Brain pericyte (primary cell): ENCODE measurements at regions not wholly inside any gene's neighbourhood (a gene's known extent, or its start where the extent isn't known, plus 50 kb on each side); places are given as distances from the start of the nearest gene placed in this dataset.
"Not testable (repeated sequence)": the region's sequence is repeated elsewhere in the genome, so short reads cannot be mapped to it uniquely, and the experiment has no call there.

ENCODE experiments used
- DNase-seq: peaks from one replicate; pipeline ENCODE4 v3.0.0-alpha.2; 2012; ENCODE audit warnings: low read depth, low spot score

DNA sequence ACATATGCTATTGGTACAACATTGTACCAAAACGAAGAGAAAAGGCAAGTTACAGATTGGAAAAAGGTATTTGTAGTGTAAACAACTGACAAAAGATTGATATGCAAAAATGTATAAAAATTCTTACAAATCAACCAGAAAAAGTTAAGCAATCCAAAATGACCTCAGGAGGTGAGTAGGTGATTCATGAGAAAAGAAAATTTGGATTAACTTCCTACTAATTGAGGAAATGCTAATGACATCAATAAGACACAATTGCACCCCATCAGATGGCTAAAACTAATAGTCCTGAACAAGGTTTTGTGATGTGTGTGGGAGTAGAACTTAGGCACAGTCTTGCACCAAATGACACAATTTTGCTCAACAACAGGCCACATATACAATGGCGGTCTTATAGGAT, 129.3 kb downstream of the COPS8 start:
- DNase-seq = no peak

DNA sequence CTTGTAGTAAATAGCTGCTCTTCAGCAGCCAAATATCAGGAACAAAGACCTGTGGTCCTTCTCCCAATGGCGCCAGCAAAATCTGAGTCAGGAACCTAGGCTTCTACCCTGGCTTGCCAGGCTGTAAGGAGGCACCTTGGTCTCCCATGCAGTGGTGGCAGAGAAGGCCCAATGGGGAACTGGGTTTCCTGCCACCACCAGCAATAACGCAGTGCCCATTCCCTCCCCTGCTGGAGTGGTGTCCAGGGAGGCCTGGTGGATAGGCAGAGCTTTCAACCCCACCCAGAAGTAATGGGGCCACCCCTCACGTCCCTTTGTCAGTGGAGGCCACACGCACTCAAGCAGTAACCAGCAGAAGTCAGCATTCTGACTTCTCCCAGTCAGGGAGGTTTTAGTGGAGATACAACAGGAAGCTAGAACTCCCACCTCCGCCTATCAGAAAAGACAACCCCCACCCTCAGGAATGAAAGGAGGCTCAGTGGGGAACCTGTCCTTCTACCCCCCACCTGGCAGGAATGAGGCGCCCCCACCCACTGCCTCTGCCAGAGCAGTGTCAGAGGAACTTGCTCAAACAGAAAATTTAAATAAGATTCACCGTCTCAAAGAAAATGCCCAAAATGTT, 132.4 kb downstream of the COPS8 start:
- no peak for DNase-seq

DNA sequence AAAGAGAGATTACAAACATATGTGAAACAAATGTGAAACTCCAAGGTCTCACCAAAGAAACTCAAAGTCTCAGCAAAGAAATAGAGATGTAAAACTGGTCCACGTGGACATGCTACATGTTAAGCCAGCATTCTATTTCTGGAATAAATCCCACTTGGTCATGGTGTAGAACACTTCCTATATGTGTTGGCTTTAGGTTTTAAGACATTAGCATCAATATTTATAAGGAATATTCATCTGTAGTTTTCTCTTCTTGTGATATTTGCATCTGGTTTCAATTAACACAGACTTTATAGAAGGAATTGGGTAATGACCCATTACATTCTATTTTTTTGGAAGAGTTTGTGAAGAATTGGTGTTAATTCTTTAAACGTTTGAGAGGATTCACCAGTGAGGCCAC, 133.1 kb downstream of the COPS8 start:
- DNase-seq = no peak

DNA sequence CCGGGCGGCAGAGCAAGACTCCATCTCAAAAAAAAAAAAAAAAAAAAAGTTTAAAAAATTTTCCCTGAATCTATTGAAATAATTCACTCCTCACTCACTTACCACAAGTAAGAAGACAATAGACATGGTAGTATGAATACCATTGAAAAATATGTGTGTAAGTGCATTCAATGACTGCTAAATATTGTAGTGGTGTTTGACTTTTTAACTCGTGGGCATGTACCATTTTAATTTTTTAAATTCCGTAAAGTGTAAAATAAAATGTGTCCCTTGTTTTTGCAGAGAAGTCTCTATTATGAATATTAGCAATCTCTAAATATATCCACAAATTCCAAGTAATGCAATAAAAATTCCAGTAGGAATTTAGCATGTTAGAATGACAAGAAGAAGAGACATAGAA, 134.1 kb downstream of the COPS8 start:
- no peak for DNase-seq

DNA sequence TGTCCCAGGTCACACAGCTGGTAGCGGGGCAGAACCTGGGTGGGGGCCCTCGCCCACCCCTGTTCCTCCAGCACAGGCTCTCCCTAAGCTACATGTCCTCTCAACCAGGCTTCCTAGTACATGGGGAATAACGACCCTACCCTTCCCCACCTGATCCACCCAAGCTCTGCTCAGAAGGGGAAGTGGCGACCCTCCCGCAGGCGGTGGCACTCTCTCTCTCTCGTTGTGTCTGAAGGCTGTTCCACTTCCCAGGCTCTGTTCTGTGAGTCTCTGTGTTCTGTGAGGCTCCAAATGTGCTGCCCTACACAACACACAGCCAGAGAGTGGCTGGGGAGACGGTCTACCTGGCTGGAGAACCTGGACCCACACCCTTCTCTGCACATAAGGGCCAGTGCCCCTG, 135.8 kb downstream of the COPS8 start:
- DNase-seq = no peak

DNA sequence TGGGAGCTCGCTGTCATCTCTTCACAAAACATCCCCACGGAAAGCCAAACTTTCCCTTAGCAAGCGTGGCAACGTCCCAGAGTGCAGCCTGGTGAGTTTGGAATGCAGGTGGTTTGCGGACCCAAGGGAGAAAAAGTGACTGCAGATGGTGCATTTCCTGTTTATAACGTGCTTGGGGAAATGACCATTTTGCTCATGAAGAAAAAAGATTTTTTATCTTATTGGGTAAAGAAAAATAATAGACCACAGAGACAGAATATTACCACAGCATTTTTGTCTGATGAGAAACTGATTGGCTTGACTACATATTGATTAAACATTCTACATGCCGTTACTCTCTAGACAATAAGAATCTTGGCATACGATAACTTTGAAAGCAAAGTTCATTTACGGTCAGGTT, 136.5 kb downstream of the COPS8 start:
- no peak for DNase-seq

DNA sequence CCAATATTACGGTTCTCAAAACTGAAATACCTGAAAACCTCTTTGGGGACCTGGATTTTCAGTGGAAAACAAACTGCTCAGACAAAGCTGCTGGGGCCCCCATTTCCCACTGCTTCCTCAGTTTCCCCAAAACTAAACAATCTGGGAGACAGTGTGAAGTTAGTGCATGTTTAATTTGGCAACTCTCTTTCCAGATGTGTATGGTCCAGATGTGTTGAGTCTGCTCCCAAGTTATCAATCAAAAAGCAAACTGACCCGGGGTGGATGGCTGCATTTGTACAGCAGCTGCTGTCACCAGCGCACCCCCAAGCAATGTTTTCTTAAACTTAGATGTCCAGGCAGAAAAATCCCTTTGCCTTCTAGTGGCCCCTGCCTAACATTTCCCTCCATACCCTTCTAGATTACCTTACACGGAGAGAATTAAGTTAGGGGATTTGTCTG, 136.9 kb downstream of the COPS8 start:
- DNase-seq = no peak

DNA sequence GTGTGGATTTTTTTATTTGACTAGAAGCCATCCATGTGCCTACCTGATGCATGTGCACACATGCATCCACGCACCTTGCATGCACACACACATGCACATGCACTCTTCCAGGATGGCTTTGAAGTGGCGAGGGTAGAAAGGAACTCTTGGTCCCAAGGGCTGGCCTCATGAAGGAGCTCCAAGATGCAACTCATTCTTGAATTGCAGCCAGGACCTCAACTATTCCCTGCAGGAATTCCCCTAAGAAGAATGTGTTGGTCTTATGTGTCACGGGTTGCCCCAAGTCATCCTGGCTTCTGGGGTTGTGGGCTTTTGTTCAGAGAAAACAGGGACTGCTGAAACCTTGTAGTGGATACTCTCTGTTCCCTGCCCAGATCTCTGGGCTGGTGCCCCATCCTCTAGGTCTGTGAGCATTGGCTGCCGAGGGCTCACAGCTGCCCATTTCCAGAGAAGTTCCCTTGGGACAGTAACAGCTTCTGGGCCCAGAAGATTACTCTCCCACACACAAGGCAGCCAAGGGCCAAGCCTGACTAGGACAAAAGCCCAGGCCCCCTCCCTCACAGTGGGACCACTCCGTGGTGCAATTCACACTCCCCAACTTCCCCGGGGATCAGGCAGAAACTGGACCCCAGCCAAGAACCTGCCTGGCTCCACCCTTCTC, 137.6 kb downstream of the COPS8 start:
- DNase-seq = peak; percentile 90

DNA sequence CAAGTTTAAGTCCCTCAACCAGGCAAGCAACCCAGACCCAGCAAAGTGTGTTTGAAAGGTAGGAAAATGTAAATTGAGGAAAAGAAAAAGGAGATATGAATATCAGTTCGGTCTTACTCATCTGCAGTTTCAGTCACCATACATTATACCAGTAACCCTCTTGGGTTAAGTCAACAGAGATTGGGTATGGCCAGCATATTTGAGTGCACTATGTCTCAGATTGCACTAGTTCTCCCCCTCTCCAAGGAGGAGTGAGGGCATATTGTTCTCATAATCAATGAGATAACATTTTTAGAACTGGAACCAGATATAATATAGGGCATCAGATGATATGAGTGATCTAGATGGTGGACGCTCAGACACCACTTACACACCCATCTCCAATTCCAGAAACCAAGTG, 141.5 kb downstream of the COPS8 start:
- DNase-seq = no peak

DNA sequence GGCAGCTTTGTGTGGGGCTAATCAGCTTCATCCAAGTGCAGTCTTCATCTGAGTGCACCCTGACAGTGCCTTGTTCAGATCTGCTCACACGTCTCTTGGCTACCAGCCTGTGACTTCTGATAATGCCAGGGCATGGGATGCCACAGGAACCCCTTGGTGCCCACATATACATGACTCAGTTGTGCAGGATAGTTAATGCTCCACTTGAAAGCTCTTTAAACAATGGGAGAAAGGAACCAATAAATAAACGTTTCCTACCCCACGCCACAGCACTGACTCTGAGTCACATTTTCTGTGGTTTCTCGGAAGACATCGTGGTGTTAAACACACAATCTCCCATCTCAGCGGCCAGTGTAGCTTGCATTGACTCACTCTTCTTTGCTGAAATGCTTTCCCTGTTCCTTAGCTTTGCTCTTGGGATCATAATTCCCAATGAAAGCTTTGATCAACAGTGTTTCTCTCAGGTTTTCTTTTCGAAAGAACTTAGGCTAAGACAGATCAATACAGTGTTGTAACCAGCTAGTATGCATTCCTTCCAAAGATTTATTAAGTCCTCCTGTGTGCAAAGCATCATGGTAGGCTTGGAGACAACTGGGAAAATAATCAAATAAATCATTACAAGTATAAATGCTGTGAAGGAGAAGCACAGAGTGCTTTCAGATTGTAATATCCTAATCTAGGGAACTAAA, 142.0 kb downstream of the COPS8 start:
- peak; percentile 71 for DNase-seq

DNA sequence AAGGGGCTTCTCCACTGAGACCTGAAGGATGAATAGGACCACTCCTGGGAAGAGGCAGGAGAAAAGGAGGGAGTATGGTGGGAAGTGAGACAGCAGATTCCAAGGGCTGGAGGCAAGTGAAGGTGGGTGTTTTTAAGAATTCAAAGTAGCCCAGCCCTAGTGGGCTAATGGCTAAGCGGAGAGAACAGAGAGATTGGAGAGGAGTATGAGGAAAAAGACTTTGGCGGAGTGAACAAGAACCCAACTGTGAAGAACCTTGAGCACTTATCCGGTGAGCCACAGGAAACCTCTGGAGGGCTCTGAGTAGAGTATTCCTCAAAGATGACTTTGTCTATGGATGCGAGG, 142.6 kb downstream of the COPS8 start:
- no peak for DNase-seq

DNA sequence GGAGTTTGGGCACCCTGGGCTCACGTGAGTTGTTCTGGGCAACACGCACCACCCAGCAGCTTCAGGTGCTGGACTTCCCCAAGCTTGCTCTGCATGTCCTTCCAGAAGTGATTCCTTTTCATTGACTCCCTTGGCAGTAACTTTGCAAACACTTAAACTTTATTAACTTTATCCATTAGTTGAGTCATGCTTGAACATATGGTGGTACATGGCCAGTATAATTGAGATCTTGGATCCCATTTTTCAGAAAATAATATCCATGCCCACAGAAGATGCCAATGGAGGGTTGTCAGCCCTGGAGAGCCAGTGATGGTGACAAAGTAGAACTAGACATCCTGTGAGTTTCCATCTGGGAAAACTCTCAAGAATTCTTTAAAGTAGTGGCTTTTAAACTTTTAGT, 144.2 kb downstream of the COPS8 start:
- no peak for DNase-seq

DNA sequence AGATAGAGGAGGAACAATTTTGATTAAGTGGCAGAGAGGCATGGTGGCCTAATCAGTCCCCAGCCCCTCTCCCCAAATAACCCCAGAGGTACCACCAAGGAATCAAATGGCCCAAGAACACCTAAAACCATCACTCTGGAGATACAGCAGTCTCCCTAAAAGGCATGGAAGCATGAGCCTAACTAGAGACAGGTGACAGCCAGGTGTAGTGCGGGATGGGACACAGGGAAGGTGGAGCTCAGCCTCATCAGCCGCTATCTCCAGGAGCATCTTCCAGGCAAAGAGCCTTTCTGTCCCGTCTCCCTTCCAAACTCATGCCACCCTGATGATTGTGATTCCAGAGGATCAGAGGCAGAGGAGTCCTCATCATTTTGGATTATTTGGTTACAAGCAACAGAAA, 144.7 kb downstream of the COPS8 start:
- no peak for DNase-seq

DNA sequence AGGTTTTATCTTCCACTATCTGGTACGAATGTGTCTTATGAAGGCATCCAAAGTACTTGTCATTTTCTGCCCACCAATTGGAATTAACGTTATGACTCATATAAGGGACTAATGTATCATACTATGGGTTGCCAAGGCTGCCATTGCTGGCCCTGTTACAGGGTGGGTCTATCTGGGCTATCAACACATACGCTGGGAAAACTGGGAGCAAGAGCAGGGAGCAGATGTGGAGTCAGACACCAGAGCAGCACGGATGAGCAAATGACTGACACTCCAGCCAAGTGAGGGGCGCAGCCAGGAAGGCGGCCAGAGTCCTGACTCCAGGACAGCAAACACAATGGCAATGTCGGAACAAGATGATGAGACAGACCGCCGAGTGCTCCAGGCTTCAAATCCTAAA, 145.9 kb downstream of the COPS8 start:
- no peak for DNase-seq

DNA sequence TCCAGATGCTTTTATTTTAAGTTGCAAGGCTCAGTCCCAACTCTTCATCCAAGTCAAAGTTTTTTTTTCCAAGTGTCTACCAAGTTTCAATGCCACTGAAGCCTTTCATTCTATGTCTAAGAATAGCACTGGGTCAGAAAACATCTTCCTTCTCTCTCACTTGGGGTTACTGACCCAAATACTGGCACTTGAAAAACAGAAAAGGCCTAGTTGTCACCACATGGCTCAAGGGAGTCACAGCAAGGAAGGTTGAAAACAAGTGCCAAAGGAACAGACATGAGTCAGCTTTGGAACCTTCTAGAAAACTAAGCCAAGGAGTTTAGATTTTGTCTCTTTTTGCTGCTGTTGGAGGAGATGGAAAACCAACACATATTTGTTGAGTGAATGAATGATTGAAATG, 146.5 kb downstream of the COPS8 start:
- DNase-seq = no peak

DNA sequence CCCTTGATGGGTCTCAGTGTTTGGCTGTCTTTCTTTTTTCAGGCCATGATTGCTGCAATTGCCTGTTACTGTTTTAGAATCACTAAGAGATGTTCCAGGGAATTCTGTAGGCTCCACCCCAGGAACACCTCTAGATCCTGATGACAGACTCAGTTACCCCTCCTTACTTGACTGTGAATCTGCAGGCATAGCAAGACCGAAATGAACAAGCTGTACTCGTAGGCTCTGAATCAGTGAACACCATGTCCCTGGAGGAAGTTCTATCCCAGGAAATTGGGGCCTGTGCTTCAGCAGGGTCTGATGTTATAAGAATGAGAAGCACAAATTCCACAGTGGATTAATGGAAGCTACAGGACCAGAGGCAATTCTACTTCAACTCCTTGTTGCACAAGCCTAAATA, 148.6 kb downstream of the COPS8 start:
- DNase-seq = no peak

DNA sequence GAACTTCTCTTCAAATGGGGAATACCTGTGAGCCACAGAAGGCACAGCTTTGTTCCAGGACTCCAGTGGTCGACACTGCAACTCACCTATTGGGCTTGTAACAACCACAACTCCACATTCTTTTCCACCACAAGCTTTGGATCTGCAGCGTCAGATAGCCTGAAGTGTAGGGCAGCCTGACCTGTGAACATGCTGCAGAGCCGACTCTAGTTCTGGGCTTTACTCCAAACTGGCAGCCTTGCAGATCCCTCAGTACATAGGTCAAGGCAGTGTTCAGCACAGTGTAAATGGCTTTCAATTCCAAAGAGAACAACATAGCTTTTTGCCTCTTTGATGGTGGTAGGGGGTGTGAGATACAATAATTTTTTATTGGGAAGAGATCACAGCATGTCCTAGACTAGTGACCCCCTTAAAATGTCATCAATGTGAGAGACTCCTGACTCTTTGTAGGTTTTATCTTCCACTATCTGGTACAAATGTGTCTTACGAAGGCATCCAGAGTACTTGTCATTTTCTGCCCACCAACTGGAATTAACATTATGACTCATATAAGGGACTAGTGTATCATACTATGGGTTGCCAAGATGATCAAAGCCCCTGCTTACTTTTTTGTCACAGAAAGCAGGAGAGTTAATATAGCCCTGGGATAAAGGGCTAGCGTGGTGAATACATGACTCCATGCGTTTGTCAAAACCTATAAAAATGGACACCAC, 149.8 kb downstream of the COPS8 start:
- no peak for DNase-seq

DNA sequence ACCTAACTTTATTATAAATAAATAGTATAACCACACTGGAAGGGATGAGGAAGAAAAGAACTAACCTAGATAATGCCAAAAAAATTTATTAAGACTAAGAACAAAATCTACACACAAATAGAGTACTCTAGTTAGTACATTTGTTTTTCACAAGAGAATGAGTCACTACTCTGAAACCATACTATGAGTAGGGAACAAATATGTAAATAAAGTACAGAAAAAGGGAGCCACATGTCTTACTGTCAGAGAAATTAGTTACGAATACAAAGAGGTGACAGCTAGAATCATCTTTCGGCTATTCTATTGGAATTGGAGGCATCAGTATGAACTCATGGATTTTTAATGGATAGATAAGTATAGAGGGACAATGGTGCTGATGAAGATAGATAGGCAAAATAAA, 150.5 kb downstream of the COPS8 start:
- no peak for DNase-seq

DNA sequence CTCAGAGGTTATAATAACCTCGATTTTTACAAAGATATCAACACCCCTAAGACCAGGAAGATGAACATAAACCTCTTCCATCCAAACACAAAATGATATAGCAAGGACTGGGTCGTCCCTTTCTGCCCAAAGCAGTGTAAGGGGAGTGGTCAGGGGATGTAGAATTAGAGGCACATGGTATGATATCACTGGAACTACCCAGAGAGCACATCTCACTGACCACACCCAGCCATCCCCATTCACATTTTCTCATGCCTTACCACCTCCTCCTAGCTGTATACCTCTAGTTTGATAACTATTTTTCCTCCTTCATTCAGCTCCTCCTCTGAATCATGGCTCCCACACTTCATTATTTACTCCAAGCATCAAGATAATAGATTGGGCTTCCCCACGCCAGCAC, 152.6 kb downstream of the COPS8 start:
- no peak for DNase-seq

DNA sequence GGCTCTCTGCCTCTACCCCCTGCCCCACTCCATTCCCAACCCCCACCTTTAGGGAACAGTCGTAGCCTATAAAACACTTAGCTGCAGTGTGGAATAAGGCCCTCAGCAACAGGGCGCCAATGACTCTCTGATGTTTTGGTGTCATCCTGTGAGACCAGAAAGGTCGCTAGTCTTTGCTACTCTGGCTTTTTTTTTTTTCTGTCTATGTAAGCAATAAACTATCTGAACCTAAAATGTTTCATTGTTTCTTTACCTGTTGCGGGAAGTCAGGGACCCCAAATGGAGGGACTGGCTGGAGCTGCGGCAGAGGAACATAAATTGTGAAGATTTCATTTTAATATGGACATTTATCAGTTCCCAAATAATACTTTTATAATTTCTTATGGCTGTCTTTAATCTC, 154.6 kb downstream of the COPS8 start:
- DNase-seq = no peak

DNA sequence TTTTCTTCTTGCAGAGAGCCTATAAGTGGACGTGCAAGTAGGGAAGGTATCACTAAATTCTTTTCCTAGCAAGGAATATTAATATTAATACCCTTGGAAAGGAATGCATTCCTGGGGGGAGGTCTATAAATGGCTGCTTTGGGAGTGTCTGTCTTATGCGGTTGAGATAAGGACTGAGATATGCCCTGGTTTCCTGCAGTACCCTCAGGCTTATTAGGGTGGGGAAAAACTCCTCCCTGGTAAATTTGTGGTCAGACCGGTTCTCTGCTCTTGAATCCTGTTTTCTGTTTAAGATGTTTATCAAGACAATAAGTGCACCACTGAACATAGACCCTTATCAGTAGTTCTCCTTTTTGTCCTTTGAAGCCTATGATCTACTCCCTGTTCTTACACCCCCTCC, 155.2 kb downstream of the COPS8 start:
- DNase-seq = not testable (repeated sequence)

DNA sequence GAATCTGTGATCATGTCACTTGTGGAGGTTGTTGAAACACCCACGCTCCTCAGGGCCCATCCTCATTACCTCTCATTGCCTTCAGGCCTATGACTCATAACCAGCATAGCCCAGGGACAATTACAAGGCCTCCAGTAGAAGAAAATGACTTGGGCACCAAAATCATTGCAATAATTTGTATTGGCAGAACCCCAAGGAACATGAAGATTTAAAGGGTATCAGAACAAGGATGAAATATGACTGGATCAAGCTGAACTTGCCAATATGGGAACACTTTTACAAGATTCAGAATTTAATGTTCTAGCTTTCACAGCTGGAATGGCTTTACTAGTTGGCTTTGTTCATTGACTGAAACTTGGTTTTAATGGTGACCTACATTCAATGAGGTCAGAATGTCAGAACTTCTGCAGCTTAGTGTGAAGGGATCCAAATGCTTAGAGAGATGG, 156.4 kb downstream of the COPS8 start:
- no peak for DNase-seq

DNA sequence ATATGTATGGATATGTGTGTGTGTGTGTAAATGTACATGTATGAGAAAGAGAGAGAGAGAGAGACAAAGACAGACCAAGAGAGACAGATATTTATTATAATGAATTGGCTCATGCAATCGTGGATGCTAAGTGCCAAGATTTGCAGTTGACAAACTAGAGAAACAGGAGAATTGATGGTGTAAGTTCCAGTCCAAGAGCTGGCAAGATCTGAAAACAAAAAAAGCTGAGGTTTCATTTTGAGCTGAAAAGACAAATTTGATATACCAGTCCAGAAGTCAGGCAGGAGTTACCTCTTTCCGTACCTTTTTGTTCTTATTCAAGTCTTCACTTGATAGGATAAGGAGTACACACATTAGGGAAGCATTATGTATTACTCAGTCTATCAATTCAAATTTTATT, 157.8 kb downstream of the COPS8 start:
- no peak for DNase-seq
